Stimulated activated CD4-positive, alpha-beta T cell treated with anti-CD3 and anti-CD28 coated beads, TNF-alpha, amount 100 ng/mL, for 1 hour (primary cell): ENCODE measurements at regions not wholly inside any gene's neighbourhood (a gene's known extent, or its start where the extent isn't known, plus 50 kb on each side); places are given as distances from the start of the nearest gene placed in this dataset.

Experiments used
- DNase-seq, 3 donors: peaks; one replicate each; pipeline ENCODE4 v3.0.0-alpha.2; 2020; ENCODE audit warnings: low read depth in 3 of 3, low spot score in 1 of 3

- no peak for DNase-seq
These were observed 91.9 kb upstream of the SOX6 start for GRCh38 chr11:16448123-16448717.

- no peak for DNase-seq
These were observed 85.1 kb upstream of the SOX6 start for GRCh38 chr11:16441461-16441860.

GRCh38 chr11:16440136-16440535, 83.8 kb upstream of the SOX6 start:
- no peak for DNase-seq

- no peak for DNase-seq
These were observed 77.7 kb upstream of the SOX6 start for GRCh38 chr11:16434036-16434435.

GRCh38 chr11:16430674-16431073, 74.3 kb upstream of the SOX6 start:
- no peak for DNase-seq

- no peak for DNase-seq
These were observed 65.5 kb upstream of the SOX6 start for GRCh38 chr11:16421826-16422225.

GRCh38 chr11:16418428-16419097, 62.2 kb upstream of the SOX6 start:
- no peak for DNase-seq

- DNase-seq = no peak
These were observed 56.3 kb upstream of the SOX6 start for GRCh38 chr11:16412525-16413172.

GRCh38 chr11:16410479-16410878, 54.1 kb upstream of the SOX6 start:
- no peak for DNase-seq

GRCh38 chr11:16408619-16409018, 52.3 kb upstream of the SOX6 start:
- DNase-seq = no peak

GRCh38 chr11:16406226-16406625, 49.9 kb upstream of the SOX6 start:
- DNase-seq = no peak
